NCI-H748 treated with DMSO at 0.1 percent for 48 hours (cell line): ENCODE measurements at regions not wholly inside any gene's neighbourhood (a gene's known extent, or its start where the extent isn't known, plus 50 kb on each side); places are given as distances from the start of the nearest gene placed in this dataset.

Source experiments
- DNase-seq: peaks from one replicate; lab custom pipeline; 2025; lab: John Stamatoyannopoulos, UW

DNA sequence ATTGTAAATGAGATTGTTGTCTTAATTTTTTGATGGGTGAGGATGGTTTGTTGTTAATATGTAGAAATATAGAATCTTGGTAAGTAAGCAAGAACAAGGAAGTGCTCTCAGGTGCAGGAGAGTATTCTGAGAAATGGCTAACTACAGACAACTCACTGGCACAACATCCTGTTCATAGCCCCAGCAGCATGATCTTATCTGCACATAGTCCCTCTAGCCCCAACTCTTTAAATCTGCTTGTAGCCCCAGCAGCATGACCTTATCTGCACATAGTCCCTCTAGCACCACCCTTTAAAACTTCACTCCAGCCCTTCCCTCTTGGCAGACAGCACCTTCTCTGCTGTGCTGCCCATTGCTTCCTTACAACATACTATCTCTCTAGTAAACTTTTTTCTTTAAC is 1957.1 kb upstream of the ADGRL3 start:
- DNase-seq = no peak

GRCh38 chr4:59247032-59247431 is 1953.1 kb upstream of the ADGRL3 start:
- DNase-seq = no peak

GRCh38 chr4:59248313-59248712 is 1951.8 kb upstream of the ADGRL3 start:
- no peak for DNase-seq

GRCh38 chr4:59249110-59249509 is 1951.0 kb upstream of the ADGRL3 start:
- no peak for DNase-seq

DNA sequence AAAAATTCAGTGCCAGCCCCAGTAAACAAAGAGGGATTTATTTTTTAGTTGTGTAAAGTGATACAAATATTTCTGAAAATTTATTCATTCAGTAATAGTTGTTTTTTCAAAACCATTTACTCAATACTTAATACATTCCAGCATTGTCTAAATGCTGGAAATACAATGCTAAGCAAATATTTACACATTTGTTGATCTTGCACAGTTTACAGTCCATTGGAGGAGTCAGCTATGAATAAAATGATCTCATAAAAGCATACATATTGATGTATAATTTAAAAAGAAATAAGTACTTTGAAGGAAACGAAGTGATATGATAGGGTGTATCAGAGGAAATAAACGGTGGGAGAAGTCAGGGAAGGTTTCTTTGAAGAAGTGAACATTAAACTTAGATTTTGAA is 1942.1 kb upstream of the ADGRL3 start:
- no peak for DNase-seq

GRCh38 chr4:59307609-59308008 is 1892.5 kb upstream of the ADGRL3 start:
- no peak for DNase-seq

GRCh38 chr4:59314637-59315036 is 1885.5 kb upstream of the ADGRL3 start:
- no peak for DNase-seq

GRCh38 chr4:59339631-59340030 is 1860.5 kb upstream of the ADGRL3 start:
- no peak for DNase-seq

DNA sequence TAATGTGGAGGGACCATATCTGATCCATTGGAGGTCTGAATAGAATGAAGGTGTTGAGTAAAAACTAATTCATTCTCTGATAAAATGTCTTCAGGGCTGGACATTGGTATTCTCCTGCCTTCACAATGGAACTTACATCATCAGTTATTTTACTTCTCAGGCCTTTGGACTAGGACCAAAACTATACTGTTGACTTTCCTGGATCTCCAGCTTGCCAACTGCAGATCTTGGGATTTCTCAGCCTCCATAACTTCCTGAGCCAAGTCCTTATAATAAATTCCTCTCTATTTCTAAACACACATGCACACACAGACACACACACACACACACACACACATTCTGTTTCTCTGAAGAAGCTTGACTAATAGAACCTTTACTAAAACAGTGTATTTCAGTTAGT is 1858.6 kb upstream of the ADGRL3 start:
- DNase-seq = no peak

- no peak for DNase-seq
These were observed 1851.2 kb upstream of the ADGRL3 start for GRCh38 chr4:59348949-59349348.

DNA sequence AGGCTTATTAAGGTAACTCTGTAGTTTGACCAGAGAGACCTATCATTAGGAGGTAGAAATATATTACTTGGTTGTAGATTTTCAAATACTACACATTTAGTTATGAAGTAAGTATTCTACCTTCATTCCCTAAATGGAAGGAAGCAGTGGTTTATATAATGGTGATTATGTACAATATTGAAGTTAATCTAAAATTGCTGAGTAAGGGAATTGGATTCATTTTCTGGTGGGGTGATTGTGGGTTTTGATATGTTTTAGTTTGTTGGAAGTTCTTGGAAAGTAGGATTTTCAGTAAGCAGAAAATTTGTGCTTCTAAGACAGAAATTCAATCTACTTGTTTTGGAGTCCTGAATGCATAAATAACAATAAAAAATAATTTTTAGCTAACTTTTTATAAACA is 1830.9 kb upstream of the ADGRL3 start:
- no peak for DNase-seq

GRCh38 chr4:59374416-59374815 is 1825.7 kb upstream of the ADGRL3 start:
- no peak for DNase-seq

- no peak for DNase-seq
These were observed 1819.2 kb upstream of the ADGRL3 start for GRCh38 chr4:59380841-59381366.

DNA sequence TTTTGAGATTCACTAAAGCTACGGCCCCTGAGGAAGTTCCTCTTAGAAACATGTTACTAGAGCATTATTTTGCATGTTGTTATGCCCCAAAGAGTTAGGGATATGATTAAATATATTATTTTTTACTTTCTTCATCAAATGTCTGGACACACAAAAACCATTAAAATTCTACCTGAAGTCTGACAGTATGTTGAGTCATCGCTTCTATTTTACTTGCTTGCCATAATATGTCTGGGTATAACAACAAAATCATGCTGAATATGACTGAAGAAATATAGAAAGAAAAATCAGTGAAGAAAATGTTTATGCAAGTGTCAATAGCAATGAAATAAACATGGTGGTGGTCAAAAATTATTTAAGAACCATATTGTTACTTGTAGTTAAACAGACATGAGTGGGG is 1818.5 kb upstream of the ADGRL3 start:
- DNase-seq = no peak

GRCh38 chr4:59387759-59388758 is 1812.1 kb upstream of the ADGRL3 start:
- no peak for DNase-seq

DNA sequence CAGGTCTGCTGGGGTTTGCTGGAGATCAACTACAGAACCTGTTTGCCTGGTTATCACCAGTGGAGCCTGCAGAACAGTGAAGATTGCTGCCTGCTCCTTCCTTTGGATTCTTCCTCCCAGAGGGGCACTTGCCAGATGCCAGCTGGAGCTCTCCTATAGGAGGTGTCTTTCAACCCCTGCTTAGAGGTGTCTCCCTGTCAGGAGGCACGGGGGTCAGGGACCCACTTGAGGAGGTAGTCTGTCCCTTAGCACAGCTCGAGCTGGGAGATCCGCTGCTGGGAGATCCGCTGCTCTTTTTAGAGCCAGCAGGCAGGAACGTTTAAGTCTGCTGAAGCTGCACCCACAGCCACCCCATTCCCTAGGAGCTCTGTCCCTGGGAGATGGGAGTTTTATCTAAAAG is 1806.3 kb upstream of the ADGRL3 start:
- no peak for DNase-seq

DNA sequence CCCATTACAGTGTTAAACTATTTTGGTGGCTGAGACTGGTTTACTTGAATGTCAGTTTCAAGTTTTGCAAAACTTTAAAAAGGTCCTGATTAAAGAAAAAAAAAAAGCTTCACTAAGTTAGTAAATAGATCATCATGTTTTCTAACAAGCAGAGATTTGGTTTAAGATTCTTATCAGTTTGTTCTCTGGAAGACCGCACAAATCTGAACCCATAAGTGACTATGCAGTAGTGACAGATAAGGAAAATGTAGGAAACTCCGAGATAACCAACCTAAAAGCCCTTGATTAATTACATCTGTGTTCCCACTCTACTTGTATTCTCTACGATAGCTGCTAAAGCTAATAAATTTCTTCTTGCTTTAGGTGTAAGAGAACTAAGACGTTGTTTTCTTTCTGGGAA is 1799.8 kb upstream of the ADGRL3 start:
- no peak for DNase-seq

DNA sequence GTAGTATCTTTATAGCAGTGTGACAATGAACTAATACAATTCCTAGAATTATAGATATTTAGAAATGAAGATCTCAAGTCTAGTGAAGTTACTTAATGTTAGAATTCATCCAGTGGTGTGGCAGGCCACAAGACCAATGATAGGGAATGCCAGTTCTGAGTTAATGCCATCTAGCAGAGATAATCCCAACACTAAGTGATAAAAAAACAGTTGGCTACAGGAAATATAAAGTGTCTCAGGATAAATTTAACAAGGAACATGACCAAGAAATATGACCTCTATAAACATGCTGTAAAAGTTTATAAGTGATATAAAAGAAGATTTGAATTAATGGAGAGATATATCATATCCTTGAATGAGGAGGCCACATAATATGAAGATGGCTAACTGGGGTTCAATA is 1790.5 kb upstream of the ADGRL3 start:
- no peak for DNase-seq

- no peak for DNase-seq
These were observed 1787.4 kb upstream of the ADGRL3 start for GRCh38 chr4:59412739-59413138.

DNA sequence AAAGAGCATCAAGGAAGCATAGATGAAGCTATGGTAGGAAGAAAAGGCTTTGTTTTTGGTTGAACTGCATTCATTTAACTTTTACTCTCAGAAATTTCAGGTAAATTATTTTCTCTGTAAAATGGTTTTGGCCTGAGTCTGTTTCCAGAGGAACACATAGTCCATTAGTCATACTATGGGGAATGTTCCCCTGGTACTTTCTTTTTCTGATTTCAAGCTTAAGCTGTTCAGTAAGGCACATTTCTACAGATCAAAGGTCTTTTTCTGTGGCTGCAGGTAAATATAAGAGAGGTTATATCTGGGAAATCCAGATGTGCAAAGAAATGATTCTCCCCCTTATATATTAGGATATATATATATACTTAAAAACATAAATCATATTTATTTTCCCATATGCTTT is 1744.4 kb upstream of the ADGRL3 start:
- no peak for DNase-seq

GRCh38 chr4:59457576-59457975 is 1742.5 kb upstream of the ADGRL3 start:
- DNase-seq = no peak

DNA sequence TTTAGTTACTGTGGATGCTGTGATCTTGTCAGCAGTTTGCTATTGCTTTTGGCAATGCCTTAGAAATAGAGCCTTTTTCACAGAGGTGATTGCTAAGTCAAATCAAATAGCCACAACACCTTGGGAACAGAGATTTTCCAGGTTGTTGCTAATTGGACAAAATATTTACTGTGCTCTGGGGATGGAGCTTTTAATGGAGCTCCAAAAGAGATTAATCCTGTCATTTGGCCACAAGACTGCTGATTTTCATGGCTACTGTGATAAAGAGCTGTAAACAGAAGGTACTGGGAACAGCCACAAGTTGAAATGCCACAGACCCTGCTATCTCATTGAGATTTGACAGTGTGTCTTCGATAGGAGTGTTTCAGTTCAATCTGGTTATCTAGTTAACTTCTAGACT is 1715.2 kb upstream of the ADGRL3 start:
- DNase-seq = no peak

DNA sequence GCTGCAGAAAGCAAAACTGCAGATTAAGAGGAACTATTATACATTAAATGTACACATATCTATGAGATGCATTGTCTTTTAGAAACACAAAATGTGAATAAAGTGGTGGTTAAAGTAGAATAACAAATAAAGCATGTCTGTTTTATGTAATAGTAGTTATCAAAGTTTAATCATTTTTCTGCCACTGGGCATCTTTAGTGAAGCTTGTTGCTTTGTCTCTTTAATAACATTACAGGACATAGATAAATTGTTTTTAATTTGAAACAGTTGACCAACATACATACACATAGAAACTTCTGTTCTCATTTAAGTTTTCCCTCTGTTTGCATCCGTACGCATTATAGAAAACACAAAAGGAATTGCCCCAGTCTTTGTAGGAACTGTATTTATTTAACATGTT is 1700.0 kb upstream of the ADGRL3 start:
- DNase-seq = no peak

- no peak for DNase-seq
These were observed 1696.4 kb upstream of the ADGRL3 start for GRCh38 chr4:59503731-59504130.
